ENCODE measurements at regions not wholly inside any gene's neighbourhood (a gene's known extent, or its start where the extent isn't known, plus 50 kb on each side); places are given as distances from the start of the nearest gene placed in this dataset.

DNA sequence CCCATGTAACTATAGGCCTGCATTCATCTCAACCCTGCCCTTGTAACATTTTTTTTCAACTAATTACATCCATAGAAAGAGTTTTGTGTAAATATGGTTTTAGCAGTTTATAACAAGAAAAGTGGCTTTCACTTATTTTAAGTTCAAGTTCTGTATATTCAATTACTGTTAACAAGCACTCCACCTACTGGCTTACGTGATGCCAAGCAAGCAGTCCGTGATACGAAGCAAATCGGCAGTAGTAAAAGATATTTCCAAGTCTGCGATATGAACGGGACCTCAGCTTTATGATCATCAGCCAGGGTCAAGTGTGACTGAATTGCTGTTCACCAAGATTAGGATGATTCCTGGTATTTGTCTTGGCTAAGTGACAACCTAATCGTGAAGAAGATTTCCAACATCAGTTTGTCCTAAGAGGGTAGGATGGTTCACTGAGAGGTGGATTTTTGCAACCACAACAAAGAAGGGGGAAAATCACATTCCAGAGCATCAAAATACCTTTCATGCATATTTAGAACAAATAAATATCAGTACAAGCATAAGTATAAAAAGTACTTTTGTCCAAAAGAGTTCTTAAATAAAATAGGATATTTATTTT lies 456.2 kb downstream of the FOXG1 start:
- TF ChIP-seq, protein P1, sequence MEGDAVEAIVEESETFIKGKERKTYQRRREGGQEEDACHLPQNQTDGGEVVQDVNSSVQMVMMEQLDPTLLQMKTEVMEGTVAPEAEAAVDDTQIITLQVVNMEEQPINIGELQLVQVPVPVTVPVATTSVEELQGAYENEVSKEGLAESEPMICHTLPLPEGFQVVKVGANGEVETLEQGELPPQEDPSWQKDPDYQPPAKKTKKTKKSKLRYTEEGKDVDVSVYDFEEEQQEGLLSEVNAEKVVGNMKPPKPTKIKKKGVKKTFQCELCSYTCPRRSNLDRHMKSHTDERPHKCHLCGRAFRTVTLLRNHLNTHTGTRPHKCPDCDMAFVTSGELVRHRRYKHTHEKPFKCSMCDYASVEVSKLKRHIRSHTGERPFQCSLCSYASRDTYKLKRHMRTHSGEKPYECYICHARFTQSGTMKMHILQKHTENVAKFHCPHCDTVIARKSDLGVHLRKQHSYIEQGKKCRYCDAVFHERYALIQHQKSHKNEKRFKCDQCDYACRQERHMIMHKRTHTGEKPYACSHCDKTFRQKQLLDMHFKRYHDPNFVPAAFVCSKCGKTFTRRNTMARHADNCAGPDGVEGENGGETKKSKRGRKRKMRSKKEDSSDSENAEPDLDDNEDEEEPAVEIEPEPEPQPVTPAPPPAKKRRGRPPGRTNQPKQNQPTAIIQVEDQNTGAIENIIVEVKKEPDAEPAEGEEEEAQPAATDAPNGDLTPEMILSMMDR (IDR thresholded peaks at IDR 0.05; ENCODE audit: low read depth, low read length): peak; percentile 79
- peak overlapping the region in 1 of 2 donors; percentile 6 for H3K4me3 ChIP-seq (replicated peaks in 1 of 2; ENCODE audit: low read depth in 2 of 2, low read length in 2 of 2)
- DNase-seq (ENCODE audit: low read depth in 2 of 2): peak; percentile 74 to 77

DNA sequence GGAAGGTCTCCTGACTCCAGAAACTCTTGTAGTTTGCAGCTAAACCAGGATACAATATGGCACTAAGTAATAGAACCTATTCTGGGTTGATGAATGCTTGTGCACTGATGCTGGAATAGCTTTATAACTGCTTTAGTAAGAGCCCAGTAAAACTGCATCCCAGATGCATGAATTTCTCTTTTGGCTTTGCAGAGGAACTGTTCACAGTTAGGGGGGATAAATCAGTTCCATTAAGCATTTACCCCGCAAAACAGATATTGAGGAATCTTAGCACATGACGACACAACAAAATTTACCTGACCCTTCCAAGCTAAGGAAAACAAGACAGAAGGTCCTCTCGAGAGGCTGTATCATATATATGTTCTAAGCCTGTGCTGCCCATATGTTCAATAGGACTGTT lies 457.4 kb downstream of the FOXG1 start:
- DNase-seq (ENCODE audit: low read depth in 2 of 2): no peak
- no peak overlapping the region for H3K4me3 ChIP-seq (replicated peaks in 1 of 2; ENCODE audit: low read depth in 2 of 2, low read length in 2 of 2)
- TF ChIP-seq, protein P1 (IDR thresholded peaks at IDR 0.05; ENCODE audit: low read depth, low read length): no peak

DNA sequence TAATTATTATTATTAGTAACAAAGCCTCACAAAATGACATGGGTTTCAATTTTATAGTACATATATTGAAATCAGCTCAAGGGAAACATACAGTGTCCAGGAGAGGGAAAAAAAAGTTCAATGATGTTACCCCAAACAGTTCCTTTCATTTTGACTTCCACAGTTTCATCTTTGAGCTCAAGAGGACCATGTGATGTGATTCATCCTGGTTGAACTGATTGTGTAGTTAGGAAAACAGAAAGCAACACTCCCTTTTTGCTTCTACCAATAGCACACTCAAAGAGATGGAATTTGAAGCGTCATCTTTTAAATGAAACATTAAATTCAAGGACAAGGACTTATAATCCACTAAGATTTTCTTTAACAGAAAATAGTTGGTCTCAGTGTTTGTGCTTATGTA lies 461.0 kb downstream of the FOXG1 start:
- DNase-seq (ENCODE audit: low read depth in 2 of 2): peak; percentile 49 to 84
- TF ChIP-seq, protein P1 (IDR thresholded peaks at IDR 0.05; ENCODE audit: low read depth, low read length): no peak

DNA sequence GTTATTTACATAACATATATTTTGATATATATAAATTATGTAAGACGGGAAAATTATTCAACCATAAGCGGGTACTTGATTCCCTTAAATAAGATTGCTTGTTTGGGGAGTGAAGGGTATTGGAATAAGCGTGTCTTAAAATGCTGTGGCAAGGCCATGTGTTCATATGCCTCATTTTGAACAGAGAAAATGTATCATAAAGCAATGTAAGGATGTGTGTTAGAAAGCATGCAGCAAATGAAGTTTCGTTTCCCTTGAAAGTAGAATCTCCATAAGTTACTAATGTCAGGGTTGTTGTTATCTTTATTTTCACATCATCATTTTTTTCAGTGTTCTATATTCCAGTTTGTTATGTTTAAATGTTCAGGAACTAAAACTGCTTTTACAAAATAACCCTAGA lies 465.6 kb downstream of the FOXG1 start:
- no peak overlapping the region for H3K4me3 ChIP-seq (replicated peaks in 1 of 2; ENCODE audit: low read depth in 2 of 2, low read length in 2 of 2)
- TF ChIP-seq, protein P1 (IDR thresholded peaks at IDR 0.05; ENCODE audit: low read depth, low read length): no peak
- DNase-seq (ENCODE audit: low read depth in 2 of 2): no peak

More for the DNA sequence above, 461.0 kb downstream of the FOXG1 start:
- no peak overlapping the region for H3K4me3 ChIP-seq (replicated peaks in 1 of 2; ENCODE audit: low read depth in 2 of 2, low read length in 2 of 2)

DNA sequence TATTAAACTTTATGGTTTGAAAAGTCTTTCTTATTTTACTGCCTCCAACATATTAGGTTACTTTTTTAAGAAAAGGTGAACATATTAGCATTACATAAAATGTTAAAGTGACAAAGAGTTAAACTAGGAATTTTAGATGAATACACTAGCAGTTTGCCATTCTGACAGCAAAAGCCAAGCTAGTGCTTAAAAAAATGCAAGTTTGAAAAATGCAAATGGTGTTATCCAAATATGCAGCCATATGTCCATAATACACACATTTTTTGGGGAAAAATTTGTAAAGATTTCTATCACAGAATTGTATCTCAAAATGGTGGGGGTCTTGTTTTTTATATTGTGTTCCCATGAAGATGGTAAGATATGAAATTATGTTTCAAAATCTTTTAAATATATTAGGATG lies 466.1 kb downstream of the FOXG1 start:
- H3K4me3 ChIP-seq (replicated peaks in 1 of 2; ENCODE audit: low read depth in 2 of 2, low read length in 2 of 2): no peak overlapping the region
- TF ChIP-seq, protein P1 (IDR thresholded peaks at IDR 0.05; ENCODE audit: low read depth, low read length): no peak

DNA sequence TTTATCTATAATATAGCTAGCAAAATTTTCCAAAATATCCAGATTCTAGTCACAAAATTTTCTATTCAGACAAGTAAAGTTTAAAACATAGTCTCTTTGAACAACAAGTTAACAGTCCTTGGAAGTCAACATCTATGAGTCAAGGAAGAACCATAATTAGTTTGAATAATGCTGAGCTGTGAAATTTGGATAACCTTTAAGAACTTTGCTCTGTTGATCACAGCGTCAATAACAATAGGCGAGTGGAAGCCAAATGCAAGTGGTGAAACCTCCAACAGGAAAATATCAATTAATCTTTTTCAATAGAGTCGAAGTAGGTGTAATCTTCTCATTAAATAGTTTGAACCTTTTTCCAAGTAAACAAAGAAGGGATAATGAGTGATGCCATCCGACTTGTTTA lies 466.6 kb downstream of the FOXG1 start:
- TF ChIP-seq, protein P1 (IDR thresholded peaks at IDR 0.05; ENCODE audit: low read depth, low read length): no peak
- no peak overlapping the region for H3K4me3 ChIP-seq (replicated peaks in 1 of 2; ENCODE audit: low read depth in 2 of 2, low read length in 2 of 2)
- no peak for DNase-seq (ENCODE audit: low read depth in 2 of 2)

More for the DNA sequence above, 466.1 kb downstream of the FOXG1 start:
- no peak for DNase-seq (ENCODE audit: low read depth in 2 of 2)

DNA sequence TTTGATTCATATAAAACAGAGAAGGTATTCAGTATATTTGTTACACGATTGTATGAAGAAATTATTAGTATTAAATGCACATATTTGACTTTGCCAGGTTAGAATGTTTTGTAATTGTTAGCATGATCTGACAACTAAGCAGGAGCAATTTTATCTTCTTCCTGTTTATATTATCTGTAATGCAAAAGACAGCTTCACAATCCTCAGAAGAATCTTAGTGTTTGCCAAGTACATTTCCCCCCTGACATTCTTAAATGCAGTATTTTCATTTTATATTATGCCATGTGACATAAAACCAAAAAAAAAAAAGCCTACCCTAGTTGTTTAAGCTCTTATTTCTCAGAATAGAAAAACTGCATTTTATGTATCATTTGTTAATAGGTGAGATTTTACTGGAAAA lies 469.4 kb downstream of the FOXG1 start:
- peak; percentile 20 to 64 for DNase-seq (ENCODE audit: low read depth in 2 of 2)
- TF ChIP-seq, protein P1 (IDR thresholded peaks at IDR 0.05; ENCODE audit: low read depth, low read length): no peak
- H3K4me3 ChIP-seq (replicated peaks in 1 of 2; ENCODE audit: low read depth in 2 of 2, low read length in 2 of 2): no peak overlapping the region

Data from cardiac fibroblast (primary cell).